Mammary epithelial cell (primary cell): ENCODE measurements at regions not wholly inside any gene's neighbourhood (a gene's known extent, or its start where the extent isn't known, plus 50 kb on each side); places are given as distances from the start of the nearest gene placed in this dataset.

Source experiments
- CTCF ChIP-seq, 2 donors: IDR thresholded peaks in 1 of 2; conservative IDR thresholded peaks in 1 of 2; 2 replicates each; pipeline ENCODE4 v1.5.1; 2011 to 2012; ENCODE audit warnings: inconsistent platforms in 2 of 2, low read length in 2 of 2, mild to moderate bottlenecking in 2 of 2, control low read depth in 1 of 2, low read depth in 1 of 2; ENCODE audit not compliant: insufficient read depth in 1 of 2; ENCODE audit errors: extremely low read depth in 1 of 2
- EZH2 ChIP-seq: IDR thresholded peaks from 2 replicates; pipeline ENCODE4 v1.6.1; 2012; ENCODE audit warnings: low read length, inconsistent platforms, borderline replicate concordance

- TF ChIP-seq CTCF (conservative IDR thresholded peaks at IDR 0.05 in 1 of 2, IDR thresholded peaks at IDR 0.05 in 1 of 2; ENCODE audit: extremely low read depth in 1 of 2, insufficient read depth in 1 of 2, low read depth in 1 of 2, low read length in 2 of 2) (no peak), EZH2 (no peak)
Measured at GRCh38 chr2:58851598-58851997, 610.5 kb upstream of the FANCL start.
